GM21423 (cell line): ENCODE measurements at regions not wholly inside any gene's neighbourhood (a gene's known extent, or its start where the extent isn't known, plus 50 kb on each side); places are given as distances from the start of the nearest gene placed in this dataset.

Experiments
- ATAC-seq: cut with Tn5 transposase; IDR thresholded peaks from one replicate; pipeline ENCODE4 v1.9.1; 2021; ENCODE audit warnings: mild to moderate bottlenecking, moderate library complexity; ENCODE audit not compliant: unreplicated experiment

GRCh38 chr15:96514607-96515285, 184.2 kb downstream of the NR2F2 start:
- no peak for ATAC-seq

GRCh38 chr15:96515371-96515770, 184.9 kb downstream of the NR2F2 start:
- no peak for ATAC-seq

- ATAC-seq, result no peak
Measured at GRCh38 chr15:96521386-96521785, 190.9 kb downstream of the NR2F2 start.

- ATAC-seq, result no peak
Measured at GRCh38 chr15:96524676-96525417, 194.3 kb downstream of the NR2F2 start.

- no peak for ATAC-seq
Measured at GRCh38 chr15:96535148-96535547, 204.6 kb downstream of the NR2F2 start.

GRCh38 chr15:96538491-96538890, 208.0 kb downstream of the NR2F2 start:
- ATAC-seq, result no peak

GRCh38 chr15:96540283-96540682, 209.8 kb downstream of the NR2F2 start:
- ATAC-seq, result no peak

- no peak for ATAC-seq
Measured at GRCh38 chr15:96542130-96542770, 211.8 kb downstream of the NR2F2 start.

- no peak for ATAC-seq
Measured at GRCh38 chr15:96544162-96544756, 213.8 kb downstream of the NR2F2 start.

- ATAC-seq, result no peak
Measured at GRCh38 chr15:96549136-96549535, 218.6 kb downstream of the NR2F2 start.

GRCh38 chr15:96551196-96551595, 220.7 kb downstream of the NR2F2 start:
- no peak for ATAC-seq

GRCh38 chr15:96551722-96552121, 221.2 kb downstream of the NR2F2 start:
- ATAC-seq, result no peak

- ATAC-seq, result no peak
Measured at GRCh38 chr15:96553006-96553405, 222.5 kb downstream of the NR2F2 start.

GRCh38 chr15:96553451-96553850, 223.0 kb downstream of the NR2F2 start:
- no peak for ATAC-seq

GRCh38 chr15:96553931-96554330, 223.4 kb downstream of the NR2F2 start:
- ATAC-seq, result no peak

GRCh38 chr15:96554541-96554940, 224.0 kb downstream of the NR2F2 start:
- ATAC-seq, result no peak

GRCh38 chr15:96559087-96559486, 228.6 kb downstream of the NR2F2 start:
- no peak for ATAC-seq

GRCh38 chr15:96559631-96560030, 229.1 kb downstream of the NR2F2 start:
- ATAC-seq, result no peak

- no peak for ATAC-seq
Measured at GRCh38 chr15:96560246-96560895, 229.9 kb downstream of the NR2F2 start.

GRCh38 chr15:96561593-96561992, 231.1 kb downstream of the NR2F2 start:
- no peak for ATAC-seq

GRCh38 chr15:96564546-96564945, 234.0 kb downstream of the NR2F2 start:
- no peak for ATAC-seq
